CD14-positive monocyte (primary cell): ENCODE measurements at regions not wholly inside any gene's neighbourhood (a gene's known extent, or its start where the extent isn't known, plus 50 kb on each side); places are given as distances from the start of the nearest gene placed in this dataset.

ENCODE experiments used
- DNase-seq, 3 donors: peaks; one replicate each; pipeline ENCODE4 v3.0.0-alpha.2; 2011 to 2022
- H2AFZ ChIP-seq: 2 replicates; pipeline ENCODE4 v1.6.0; 2012; ENCODE audit warnings: mild to moderate bottlenecking, low read depth, low read length, inconsistent platforms; ENCODE audit not compliant: insufficient read depth, poor library complexity, severe bottlenecking
- H3K27ac ChIP-seq, 2 donors: 1 replicate in 1 of 2; 2 replicates in 1 of 2; pipeline ENCODE4 v1.5.1; 2012 to 2013; ENCODE audit warnings: low read length in 2 of 2, control low read depth in 1 of 2, inconsistent platforms in 1 of 2, low read depth in 1 of 2, mild to moderate bottlenecking in 1 of 2
- H3K27me3 ChIP-seq, 2 donors: one replicate each; pipeline versions ENCODE4 v1.6.0 to v1.6.1; 2011 to 2013; ENCODE audit warnings: low read length in 2 of 2; ENCODE audit not compliant: control insufficient read depth in 2 of 2, insufficient read depth in 2 of 2
- H3K36me3 ChIP-seq, 2 donors: replicated peaks in 1 of 2; 1 replicate in 1 of 2; 2 replicates in 1 of 2; pipeline versions ENCODE4 v1.5.1 to v1.6.1; 2012 to 2013; ENCODE audit warnings: low read length in 2 of 2, control low read depth in 1 of 2, inconsistent platforms in 1 of 2, mild to moderate bottlenecking in 1 of 2; ENCODE audit not compliant: insufficient read depth in 2 of 2, control insufficient read depth in 1 of 2
- H3K4me1 ChIP-seq, 2 donors: 1 replicate in 1 of 2; 2 replicates in 1 of 2; pipeline versions ENCODE4 v1.5.1 to v1.6.1; 2012 to 2013; ENCODE audit warnings: low read length in 2 of 2, control low read depth in 1 of 2, inconsistent platforms in 1 of 2, mild to moderate bottlenecking in 1 of 2, moderate library complexity in 1 of 2; ENCODE audit not compliant: insufficient read depth in 2 of 2, control insufficient read depth in 1 of 2
- H3K4me2 ChIP-seq: replicated peaks from 2 replicates; pipeline ENCODE3; 2012; ENCODE audit warnings: low read length, moderate library complexity, mild to moderate bottlenecking; ENCODE audit not compliant: poor library complexity, severe bottlenecking; ENCODE audit errors: extremely low read depth
- H3K4me3 ChIP-seq, 3 experiments: fragments of 200-600 bp in 1 of 3; sonication (generic) in 1 of 3; replicated peaks in 1 of 3; 1 replicate in 2 of 3; 2 replicates in 1 of 3; pipeline ENCODE4 v1.5.1; 2011 to 2013; ENCODE audit warnings: low read length in 3 of 3, mild to moderate bottlenecking in 3 of 3, control low read depth in 2 of 3, low read depth in 2 of 3, inconsistent platforms in 1 of 3, moderate library complexity in 1 of 3
- H3K79me2 ChIP-seq: 2 replicates; pipeline ENCODE4 v1.6.0; 2012; ENCODE audit warnings: mild to moderate bottlenecking, control low read depth, inconsistent platforms, low read length, moderate library complexity; ENCODE audit not compliant: insufficient read depth
- H3K9ac ChIP-seq: 2 replicates; pipeline ENCODE4 v1.6.0; 2017; ENCODE audit warnings: low read length, mild to moderate bottlenecking; ENCODE audit not compliant: insufficient read depth, poor library complexity, severe bottlenecking
- H3K9me3 ChIP-seq, 2 donors: replicated peaks in 1 of 2; 1 replicate in 1 of 2; 2 replicates in 1 of 2; pipeline versions ENCODE4 v1.5.1 to v1.6.1; 2012 to 2013; ENCODE audit warnings: low read length in 2 of 2, control low read depth in 1 of 2; ENCODE audit not compliant: control insufficient read depth in 1 of 2, insufficient read depth in 1 of 2
- H4K20me1 ChIP-seq: 2 replicates; pipeline ENCODE4 v1.6.0; 2012; ENCODE audit warnings: mild to moderate bottlenecking, low read length, control low read depth, moderate library complexity; ENCODE audit not compliant: insufficient read depth
- H3K27ac Mint-ChIP-seq, 7 donors: one replicate each; pipeline ENCODE4 v1.8.0; 2020; ENCODE audit warnings: mild to moderate bottlenecking in 7 of 7, mixed read lengths in 7 of 7, moderate library complexity in 6 of 7, inconsistent platforms in 2 of 7
- H3K27me3 Mint-ChIP-seq, 3 donors: one replicate each; pipeline ENCODE4 v1.8.0; 2021 to 2022; ENCODE audit warnings: low read depth in 3 of 3, mild to moderate bottlenecking in 3 of 3, mixed read lengths in 3 of 3, moderate library complexity in 3 of 3, inconsistent platforms in 1 of 3
- H3K36me3 Mint-ChIP-seq, 2 donors: one replicate each; pipeline ENCODE4 v1.8.0; 2020; ENCODE audit warnings: mixed read lengths in 2 of 2, inconsistent platforms in 1 of 2, mild to moderate bottlenecking in 1 of 2
- H3K4me1 Mint-ChIP-seq: one replicate; pipeline ENCODE4 v1.8.0; 2020; ENCODE audit warnings: mild to moderate bottlenecking, mixed read lengths
- H3K4me3 Mint-ChIP-seq, 2 donors: one replicate each; pipeline ENCODE4 v1.8.0; 2020; ENCODE audit warnings: mild to moderate bottlenecking in 2 of 2, mixed read lengths in 2 of 2, moderate library complexity in 1 of 2
- H3K9me3 Mint-ChIP-seq, 7 donors: one replicate each; pipeline ENCODE4 v1.8.0; 2020 to 2022; ENCODE audit warnings: mixed read lengths in 7 of 7, mild to moderate bottlenecking in 6 of 7, moderate library complexity in 6 of 7, inconsistent platforms in 2 of 7
- CTCF ChIP-seq: fragments of 200-600 bp; IDR thresholded peaks from one replicate; pipeline ENCODE4 v1.8.0; 2022; ENCODE audit warnings: antibody characterized with exemption, mild to moderate bottlenecking
- WGBS: methylation state at CpG from one replicate; pipeline ENCODE4 v1.1.5; 2013; ENCODE audit warnings: missing lambda C conversion rate; ENCODE audit not compliant: insufficient coverage; 5-methylcytosine and 5-hydroxymethylcytosine counted together
- intact Hi-C, 2 donors: fragments of 100-400 bp; cut with micrococcal nuclease; formaldehyde crosslinking; loops; one replicate each; pipeline versions ENCODE4 v1.15.0 to v1.15.1; 2023

DNA sequence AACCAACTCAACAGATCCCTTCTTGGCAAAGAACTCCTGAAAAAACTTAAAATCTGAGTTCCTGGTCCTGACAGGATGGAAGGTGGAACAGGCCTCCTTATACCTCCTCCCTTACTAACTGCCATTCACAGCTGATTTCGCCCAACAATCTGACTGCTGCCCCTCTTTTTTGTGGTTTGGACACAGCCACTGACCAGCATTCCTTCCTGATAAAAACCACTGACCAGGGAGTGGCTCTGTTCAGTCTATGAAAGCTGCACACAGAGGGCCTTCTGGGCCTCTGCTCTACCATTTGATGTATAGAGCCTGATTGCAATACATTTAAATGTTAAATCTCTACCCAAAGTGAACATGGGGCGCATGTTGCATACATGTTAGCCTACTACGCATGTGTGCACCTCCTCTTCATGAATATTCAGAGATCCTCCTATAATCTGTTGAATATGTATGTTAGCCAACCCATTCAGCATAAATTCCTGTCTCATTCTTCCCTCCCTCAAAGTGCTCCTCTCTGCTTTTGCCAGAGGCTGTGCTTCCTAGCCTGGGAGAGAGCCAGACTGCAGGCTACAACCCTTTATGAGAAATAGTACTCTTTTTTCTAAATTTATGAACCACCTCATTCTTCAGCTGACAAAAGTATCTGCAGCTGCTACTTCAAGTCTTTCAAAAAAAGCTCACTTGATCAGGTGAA lies 93.7 kb upstream of the MRPS30 start:
- H3K9me3 Mint-ChIP-seq: peaks cover 3 to 12% (median 5%) of the 10 kb centered on the region in 7 donors
- no peaks in the 10 kb centered on the region for H3K27me3 Mint-ChIP-seq
- no peaks in the 10 kb centered on the region for H3K4me1 ChIP-seq
- intact Hi-C loops: no loop called here
- H3K4me2 ChIP-seq: no peak overlapping the region
- no peak overlapping the region for H3K4me3 Mint-ChIP-seq
- H3K36me3 ChIP-seq: no peaks in the 10 kb centered on the region
- no peak for DNase-seq
- 56% methylated on average over 1 of the region's 3 CpGs for WGBS
- no peak overlapping the region for H2AFZ ChIP-seq
- no peak overlapping the region for H3K9ac ChIP-seq
- H3K79me2 ChIP-seq: no peaks in the 10 kb centered on the region
- H3K36me3 Mint-ChIP-seq: no peaks in the 10 kb centered on the region
- no peaks in the 10 kb centered on the region for H3K27me3 ChIP-seq
- no peak for TF ChIP-seq CTCF
- no peak overlapping the region for H3K27ac ChIP-seq
- H3K4me3 ChIP-seq: no peak overlapping the region
- no peaks in the 10 kb centered on the region for H4K20me1 ChIP-seq
- peaks cover 8 to 9% of the 10 kb centered on the region in 2 donors for H3K9me3 ChIP-seq
- H3K4me1 Mint-ChIP-seq: no peaks in the 10 kb centered on the region
- H3K27ac Mint-ChIP-seq: no peak overlapping the region

- H3K4me1 Mint-ChIP-seq: no peaks in the 10 kb centered on the region
- intact Hi-C loops: no loop called here
- Histone ChIP-seq H3K9me3 (peaks cover 8 to 9% of the 10 kb centered on the region in 2 donors), H3K27me3 (no peaks in the 10 kb centered on the region), H3K79me2 (no peaks in the 10 kb centered on the region), H3K4me1 (no peaks in the 10 kb centered on the region), H3K9ac (no peak overlapping the region), H2AFZ (no peak overlapping the region), H4K20me1 (no peaks in the 10 kb centered on the region), H3K27ac (no peak overlapping the region), H3K4me3 (no peak overlapping the region), H3K4me2 (no peak overlapping the region), H3K36me3 (no peaks in the 10 kb centered on the region)
- H3K36me3 Mint-ChIP-seq: no peaks in the 10 kb centered on the region
- DNase-seq: no peak
- H3K9me3 Mint-ChIP-seq: peaks cover 4 to 13% (median 5%) of the 10 kb centered on the region in 7 donors
- WGBS: no CpG with 5 or more reads among the region's 3 CpGs
- no peak for TF ChIP-seq CTCF
- H3K27me3 Mint-ChIP-seq: no peaks in the 10 kb centered on the region
- H3K27ac Mint-ChIP-seq: no peak overlapping the region
- no peak overlapping the region for H3K4me3 Mint-ChIP-seq
Observed at GRCh38 chr5:44713446-44713845, 95.3 kb upstream of the MRPS30 start.
